GM19328 (cell line): ENCODE measurements at regions not wholly inside any gene's neighbourhood (a gene's known extent, or its start where the extent isn't known, plus 50 kb on each side); places are given as distances from the start of the nearest gene placed in this dataset.

Source experiments
- ATAC-seq: cut with Tn5 transposase; IDR thresholded peaks from one replicate; pipeline ENCODE4 v1.9.1; 2021; ENCODE audit warnings: mild to moderate bottlenecking, moderate library complexity; ENCODE audit not compliant: unreplicated experiment

DNA sequence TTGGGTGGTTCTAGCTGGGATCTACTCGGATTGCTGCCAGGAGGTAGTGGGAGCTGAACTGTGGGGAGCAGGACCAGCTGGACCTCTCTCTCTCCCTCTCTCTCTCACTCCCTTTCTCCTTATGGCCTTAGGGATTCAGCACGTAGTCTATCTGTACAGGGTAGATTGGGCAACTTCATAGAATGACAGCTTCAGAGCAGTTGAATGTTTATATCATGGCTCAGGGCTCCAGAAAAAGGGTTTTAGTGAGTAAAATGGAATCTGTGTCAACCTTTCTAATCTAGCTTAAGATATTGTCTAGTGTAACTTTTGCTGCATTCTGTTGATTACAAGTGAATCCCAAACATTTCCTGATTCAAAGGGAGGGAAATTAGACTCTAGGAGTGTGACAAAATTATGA, 127.7 kb upstream of the PDGFD start:
- no peak for ATAC-seq

DNA sequence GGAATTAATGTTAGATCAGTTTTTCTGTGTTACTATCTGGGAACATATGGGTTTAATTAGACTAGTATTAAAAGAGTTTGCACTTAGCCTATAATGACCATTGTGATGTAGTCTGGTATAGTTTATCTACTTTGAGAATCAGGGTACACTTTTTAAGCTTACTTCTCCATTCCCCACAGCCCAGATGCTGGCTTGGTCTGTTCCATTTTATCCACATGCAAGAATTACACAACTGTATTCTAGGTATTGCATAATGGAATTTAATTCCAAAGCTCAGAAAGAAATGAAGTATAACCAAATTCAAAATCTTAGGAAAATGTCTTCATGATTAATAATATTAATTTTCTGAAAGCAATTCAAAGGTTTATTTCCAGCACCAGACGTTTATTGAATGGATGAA, 122.2 kb upstream of the PDGFD start:
- no peak for ATAC-seq

DNA sequence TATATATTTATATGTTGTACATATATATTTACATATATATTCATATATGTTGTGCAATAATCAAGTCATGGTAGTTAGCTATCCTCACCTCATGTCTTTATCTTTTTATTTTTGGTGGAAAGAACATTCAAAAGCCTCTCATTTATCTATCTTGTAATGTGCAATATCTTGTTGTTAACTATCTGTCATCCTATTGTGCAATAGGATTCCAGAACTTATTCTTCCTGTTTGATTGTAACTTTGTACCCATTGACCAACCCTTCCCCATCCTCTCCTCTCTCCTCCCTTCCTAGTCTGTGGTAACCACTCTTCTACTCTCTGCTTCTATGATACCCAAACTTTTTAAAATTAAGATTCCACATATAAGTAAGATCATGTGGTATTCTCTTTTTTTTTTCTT, 115.6 kb upstream of the PDGFD start:
- ATAC-seq: no peak

DNA sequence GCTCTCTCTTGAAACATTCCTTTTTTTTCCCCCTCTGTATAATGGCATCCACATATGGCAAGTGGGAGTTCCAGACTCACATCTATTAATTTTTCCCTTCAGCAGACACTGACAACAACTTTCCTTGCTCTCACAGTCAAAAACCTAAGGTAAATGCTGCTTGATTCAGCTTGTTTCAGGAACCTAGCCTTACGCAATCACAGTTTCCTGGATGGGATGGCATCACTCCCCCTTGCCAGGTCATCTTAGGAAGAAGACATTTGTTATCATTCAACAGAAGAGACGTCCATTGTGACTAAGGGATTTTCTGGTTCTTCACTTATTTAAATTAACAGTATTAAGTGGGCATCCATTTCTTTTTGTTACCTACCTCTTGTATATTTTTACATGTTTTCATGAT, 112.0 kb upstream of the PDGFD start:
- ATAC-seq: no peak

DNA sequence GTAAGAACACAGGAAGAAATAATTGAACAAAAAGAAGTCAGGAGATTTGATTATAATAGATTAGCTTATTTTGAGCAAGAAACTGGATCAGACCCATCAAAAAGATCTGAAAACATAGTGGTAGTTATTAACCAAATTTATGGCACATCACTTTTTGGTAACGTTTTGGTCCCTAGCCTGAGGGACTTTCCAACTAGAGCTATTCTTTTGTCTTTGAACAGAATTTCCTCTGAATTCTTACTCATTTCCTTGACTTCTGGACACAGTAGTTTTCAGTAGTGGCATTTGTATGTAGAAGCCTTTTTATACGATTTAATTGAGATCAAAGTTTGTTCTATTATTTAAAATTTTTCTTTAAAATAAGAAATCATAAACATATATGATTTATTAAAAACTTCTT, 96.5 kb upstream of the PDGFD start:
- ATAC-seq: no peak

DNA sequence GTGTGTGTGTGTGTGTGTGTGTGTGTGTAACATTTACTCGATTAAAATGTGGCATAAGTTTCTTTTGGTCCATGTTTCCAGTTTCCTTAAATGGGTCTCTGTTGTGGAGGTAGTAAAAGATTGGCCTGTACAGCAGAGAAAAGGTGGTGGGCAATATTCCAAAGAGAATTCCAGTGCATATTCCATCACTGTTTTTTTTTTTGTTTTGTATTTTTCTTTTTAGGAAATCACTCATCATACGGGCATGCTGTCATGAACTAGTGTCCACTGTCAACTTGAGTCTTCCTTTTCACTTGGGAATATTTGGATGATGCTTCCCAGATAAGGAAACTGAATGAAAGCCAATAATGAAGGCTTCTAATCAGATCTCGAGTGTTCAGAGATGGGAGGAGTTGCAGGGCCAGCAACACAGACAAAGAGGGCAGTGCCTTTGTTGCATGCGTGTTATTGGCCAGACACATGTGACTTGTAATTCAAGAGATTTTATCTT, 95.2 kb upstream of the PDGFD start:
- ATAC-seq: no peak

DNA sequence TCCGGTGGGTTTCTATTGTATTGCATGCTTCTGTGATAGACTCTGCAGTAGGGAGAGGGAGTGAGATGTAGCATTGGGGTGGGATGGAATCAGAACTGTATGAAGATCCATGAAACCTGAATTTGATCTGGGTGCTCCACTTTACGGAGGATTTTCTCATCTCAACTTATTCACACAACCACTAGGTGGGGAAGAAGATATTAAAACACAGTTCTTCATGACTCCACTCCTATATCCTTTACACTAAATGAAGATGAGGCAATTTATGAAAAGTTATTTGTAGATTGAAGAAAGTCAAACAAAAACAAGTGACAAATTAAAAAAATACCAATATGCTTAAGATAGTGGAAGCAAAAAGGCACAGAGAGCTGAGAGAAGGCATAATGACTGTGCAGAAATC, 92.6 kb upstream of the PDGFD start:
- ATAC-seq: no peak

DNA sequence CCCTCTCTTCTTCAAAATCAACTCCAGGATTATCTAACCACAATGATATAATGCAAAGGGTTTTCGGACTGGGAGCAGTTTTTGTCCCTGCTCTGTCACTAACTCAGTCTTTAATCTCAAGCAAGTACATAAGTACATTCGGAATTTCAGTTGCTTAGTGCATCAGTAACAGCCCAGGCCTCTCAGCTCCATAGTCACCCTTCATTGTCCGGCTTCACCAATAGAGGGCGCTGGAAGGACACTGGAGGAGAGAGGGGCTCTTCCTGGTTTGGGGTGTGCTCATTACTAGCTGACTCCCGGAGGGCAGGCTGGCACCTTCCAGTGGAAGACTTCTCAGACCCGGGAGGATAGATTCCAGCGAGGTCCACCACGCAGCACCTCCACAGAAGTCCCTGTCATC, 90.4 kb upstream of the PDGFD start:
- ATAC-seq: no peak

DNA sequence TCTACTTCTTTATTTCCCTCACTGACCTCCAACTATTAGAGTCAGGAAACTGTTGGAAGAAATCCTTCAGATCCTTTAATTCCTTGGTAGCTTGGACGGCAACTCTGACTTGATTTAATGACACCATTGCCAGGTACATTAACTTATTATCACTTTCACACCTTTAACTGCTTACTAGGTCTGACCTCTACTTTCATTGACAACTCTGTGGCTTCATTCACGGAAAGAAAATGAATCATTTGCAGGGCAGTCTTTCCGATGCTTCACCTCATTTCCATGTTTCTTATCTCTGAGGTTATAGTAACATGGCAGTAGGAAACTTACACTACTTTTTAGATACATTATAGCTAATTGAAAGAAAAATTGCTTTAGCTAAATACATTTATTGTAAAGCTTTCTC, 82.6 kb upstream of the PDGFD start:
- no peak for ATAC-seq

DNA sequence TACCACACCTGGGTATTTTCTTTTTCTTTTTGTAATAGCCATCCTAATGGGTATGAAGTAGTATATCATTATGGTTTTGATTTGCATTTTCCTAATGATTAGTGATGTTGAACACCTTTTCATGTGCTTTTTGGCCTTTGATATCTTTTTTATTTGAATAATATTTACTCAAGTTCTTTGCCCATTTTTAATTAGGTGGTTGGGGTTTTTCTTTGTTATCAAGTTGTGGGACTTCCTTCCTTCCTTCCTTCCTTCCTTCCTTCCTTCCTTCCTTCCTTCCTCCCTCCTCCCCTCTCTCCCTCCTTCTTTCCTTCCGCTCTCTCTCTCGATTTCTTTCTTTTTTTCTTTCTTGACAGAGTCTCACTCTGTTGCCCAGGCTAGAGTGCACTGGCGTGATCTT, 75.0 kb upstream of the PDGFD start:
- ATAC-seq: no peak

DNA sequence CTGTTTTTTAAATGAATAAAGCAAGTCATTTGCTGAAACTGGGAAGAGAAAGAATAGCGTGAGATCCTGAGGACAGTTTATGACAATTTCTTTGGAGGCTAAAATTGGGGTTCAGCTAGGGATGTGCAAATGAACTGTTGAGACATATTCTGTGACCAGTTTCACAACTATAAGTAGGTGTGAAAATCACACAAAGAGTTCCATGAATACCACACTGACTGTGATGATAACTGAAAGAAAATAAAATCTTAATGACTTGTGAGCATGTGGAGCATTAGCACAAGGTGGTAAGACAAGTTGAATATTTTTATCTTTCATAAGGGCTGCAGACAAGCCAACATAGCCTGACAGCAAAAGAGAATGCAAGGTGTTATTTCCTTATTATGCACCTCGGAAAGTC, 61.1 kb upstream of the PDGFD start:
- no peak for ATAC-seq

DNA sequence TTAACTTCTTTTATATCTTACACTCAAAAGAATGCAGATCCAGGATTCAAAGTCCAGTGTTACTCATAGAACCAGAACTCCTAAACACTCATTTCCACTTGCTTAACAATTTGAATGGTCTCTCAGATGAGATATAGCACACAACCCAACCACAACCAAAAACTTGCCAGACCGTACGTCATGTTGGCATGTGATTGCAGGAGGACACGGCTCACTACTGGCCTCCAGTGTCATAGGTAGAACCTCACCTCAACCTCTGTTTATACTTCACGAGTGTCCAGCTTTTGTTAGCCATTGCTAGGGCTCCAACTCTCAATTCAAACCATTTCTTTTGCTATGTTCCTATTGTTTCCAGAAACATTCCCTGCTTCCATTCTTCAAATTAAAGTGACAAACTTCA, 58.5 kb upstream of the PDGFD start:
- no peak for ATAC-seq

DNA sequence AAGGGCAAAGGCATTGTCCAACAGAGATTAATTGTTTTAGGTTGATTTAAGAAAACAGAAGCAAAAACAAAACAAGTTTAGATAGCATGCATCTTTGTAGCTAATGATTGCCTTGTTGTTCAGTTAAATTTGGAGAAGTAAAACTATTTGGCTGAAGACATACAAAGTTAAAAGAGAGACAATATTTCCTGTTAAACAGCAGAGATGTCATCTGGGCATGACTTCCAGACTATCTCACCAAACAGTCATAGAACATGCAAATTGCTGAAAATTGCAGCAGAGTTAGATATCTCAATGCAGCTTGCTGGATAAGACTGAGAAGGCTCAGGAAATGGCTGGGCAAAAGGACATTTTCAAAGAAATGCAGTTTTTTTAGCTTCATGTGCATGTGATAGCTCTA, 57.5 kb upstream of the PDGFD start:
- no peak for ATAC-seq

DNA sequence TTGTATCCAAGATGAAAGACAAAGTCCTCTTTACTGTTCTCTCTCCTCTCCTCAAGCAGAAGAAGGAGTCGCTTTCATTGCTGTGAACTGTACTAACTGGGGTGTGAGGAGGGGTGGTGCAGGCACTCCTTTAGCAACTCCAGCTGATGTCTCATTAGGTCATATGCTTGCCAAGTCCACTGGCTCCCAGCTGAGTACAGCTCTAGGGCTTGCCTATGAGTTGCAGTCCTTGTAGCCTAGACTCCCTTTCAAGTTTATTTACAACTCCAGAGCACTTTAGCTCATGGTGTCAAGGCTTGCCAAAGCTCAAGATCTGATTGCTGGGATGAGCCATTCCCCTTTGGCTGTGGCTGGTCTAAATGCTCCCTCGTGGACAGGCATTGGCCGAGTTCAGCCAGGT, 55.1 kb upstream of the PDGFD start:
- no peak for ATAC-seq

DNA sequence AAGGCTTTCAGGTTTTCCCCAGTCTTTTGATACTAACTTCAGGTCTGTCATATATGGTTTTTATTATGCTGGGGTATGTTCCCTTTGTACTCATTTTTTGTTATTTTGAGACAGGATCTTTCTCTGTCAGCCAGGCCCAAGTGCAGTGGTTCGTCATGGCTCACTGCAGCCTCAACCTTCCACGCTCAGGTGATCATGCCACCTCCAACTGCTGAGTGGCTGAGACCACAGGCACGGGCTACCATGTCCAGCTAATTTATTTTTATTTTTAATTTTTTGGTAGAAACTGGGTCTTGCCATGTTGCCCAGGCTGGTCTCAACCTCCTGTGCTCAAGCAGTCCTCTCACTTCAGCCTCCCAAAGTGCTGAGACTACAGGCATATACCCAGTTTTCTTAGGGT, 50.6 kb upstream of the PDGFD start:
- no peak for ATAC-seq
